DMS153 treated with DMSO at 0.1 percent for 48 hours (cell line): ENCODE measurements at regions not wholly inside any gene's neighbourhood (a gene's known extent, or its start where the extent isn't known, plus 50 kb on each side); places are given as distances from the start of the nearest gene placed in this dataset.
"Not testable (repeated sequence)": the region's sequence is repeated elsewhere in the genome, so short reads cannot be mapped to it uniquely, and the experiment has no call there.

Source experiments
- DNase-seq: peaks from one replicate; lab custom pipeline; 2025; ENCODE audit not compliant: unreplicated experiment; lab: John Stamatoyannopoulos, UW

GRCh38 chr16:29222008-29222407, 184.5 kb downstream of the NPIPB11 start:
- DNase-seq: not testable (repeated sequence)

- DNase-seq: not testable (repeated sequence)
Observed at GRCh38 chr16:29221281-29221955, 185.1 kb downstream of the NPIPB11 start.

GRCh38 chr16:29220647-29221191, 185.8 kb downstream of the NPIPB11 start:
- not testable (repeated sequence) for DNase-seq

DNA sequence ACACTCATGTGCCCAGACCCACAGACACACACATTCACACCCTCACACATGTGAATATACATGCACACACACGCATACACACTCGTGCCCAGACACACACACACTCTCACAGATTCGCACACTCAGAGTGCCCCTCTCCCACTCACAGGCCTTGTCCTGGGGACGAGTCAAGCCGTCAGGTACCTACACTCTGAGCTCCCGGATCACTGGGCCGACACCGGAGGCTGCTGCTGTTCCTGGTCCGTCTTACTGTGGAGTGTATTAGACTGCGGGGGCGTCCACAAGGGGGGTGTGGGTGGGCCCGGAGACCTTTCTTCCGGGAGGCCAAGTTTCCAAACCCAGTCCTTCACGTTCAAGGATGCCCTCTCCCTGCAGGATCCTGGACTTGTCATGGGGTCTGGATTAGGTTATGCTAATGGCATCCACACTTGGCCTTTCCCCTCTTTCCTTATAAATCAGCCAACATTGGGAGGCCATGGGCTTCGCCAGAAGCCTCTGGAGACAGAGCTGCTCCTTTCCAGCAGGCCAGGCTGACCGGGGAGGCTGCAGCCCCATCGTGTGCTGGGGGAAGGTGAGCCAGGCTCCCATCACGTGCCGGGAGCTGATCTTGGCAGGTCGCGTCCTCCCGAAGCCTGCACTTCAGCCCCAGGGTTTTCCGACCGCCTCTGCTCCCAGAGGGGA, 186.4 kb downstream of the NPIPB11 start:
- DNase-seq: not testable (repeated sequence)

DNA sequence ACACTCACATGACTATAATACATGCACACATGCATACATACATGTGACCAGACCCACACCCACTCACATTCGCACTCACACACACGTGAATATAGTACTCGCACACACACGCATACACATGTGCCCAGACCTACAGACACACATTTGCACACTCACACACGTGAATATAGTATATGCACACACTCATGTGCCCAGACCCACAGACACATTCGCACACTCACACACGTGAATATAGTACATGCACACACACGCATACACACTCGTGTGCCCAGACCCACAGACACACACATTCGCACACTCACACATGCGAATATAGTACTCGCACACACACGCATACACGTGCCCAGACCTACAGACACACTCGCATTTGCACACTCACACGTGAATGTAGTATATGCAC, 186.9 kb downstream of the NPIPB11 start:
- DNase-seq: not testable (repeated sequence)

DNA sequence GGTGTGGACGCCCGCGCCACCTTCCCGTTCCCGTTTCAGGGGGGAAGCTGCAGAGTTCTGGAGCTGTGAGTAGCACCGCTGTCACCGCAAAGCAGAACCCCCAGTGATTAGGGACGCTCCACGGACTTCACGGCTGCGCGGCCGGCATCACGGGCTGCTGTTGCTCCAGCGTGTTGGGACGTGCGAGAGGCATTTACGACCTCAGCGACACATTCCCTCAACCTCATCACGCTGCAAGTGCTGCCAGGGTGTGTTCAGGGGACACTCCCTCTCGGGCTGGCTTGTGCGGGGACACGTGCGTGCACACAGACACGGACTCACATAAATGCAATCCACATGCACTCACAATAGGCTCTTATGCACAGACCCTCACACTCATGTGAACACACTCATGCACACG, 187.9 kb downstream of the NPIPB11 start:
- DNase-seq: not testable (repeated sequence)

- not testable (repeated sequence) for DNase-seq
Observed at GRCh38 chr16:29218171-29218570, 188.3 kb downstream of the NPIPB11 start.

DNA sequence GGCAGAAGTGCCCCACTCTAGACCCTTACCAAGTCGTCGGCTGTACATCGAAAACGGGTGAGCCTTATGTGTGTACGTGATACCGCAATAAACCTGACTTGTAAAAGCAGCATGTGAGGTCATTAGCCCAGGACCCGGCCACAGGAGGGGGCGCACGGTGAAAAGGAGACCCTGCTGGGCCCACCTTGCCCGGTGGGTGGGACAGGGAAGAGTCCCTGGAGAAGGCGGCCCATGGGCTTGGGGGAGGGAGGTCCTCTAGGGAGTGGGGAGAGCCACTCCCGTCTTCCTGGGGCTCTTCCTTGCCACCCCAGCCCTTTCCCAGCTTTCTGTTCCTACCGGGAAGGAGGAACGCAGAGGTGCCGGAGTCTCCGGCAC, 188.8 kb downstream of the NPIPB11 start:
- DNase-seq: not testable (repeated sequence)

- not testable (repeated sequence) for DNase-seq
Observed at GRCh38 chr16:29217104-29217751, 189.3 kb downstream of the NPIPB11 start.

DNA sequence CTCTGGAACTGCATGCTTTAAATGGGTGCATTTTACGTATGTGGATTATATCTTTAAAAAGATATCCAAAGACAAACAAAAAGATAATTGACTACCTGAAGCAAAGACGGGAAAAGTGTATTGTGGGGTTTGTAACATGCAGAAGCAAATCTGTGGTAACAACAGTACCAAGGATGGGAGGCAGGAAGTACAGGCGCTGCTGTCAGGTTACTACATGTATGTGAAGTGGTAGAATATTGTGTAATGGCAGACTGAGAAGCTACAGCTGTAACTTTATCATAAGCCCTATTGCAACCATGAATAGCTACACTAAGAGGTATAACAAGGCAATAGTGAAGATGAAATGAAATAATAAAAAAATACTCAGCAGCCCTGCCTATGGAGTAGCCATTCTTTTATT, 192.7 kb downstream of the NPIPB11 start:
- DNase-seq: not testable (repeated sequence)

DNA sequence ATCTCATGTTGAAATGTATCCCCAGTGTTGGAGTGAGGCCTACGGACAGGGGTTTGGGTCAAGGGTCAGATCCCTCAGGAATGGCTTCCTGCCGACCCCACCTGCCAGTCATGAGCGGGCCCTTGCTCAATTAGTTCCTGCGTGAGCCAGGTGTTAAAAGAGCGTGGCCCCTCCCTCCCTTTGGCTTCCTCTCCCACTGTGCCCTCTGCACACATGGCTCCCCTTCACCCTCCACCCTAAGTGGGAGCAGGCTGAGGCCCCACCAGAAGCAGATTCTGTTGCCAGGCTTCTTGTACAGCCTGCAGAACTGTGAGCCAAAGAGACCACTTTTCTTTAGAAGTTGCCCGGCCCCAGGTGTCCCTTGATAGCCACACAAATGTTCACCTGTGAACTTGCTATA, 193.3 kb downstream of the NPIPB11 start:
- DNase-seq: not testable (repeated sequence)

GRCh38 chr16:29212084-29213027, 194.2 kb downstream of the NPIPB11 start:
- DNase-seq: not testable (repeated sequence)

GRCh38 chr16:29211456-29211855, 195.1 kb downstream of the NPIPB11 start:
- DNase-seq: not testable (repeated sequence)

GRCh38 chr16:29210299-29211150, 196.0 kb downstream of the NPIPB11 start:
- not testable (repeated sequence) for DNase-seq

GRCh38 chr16:29206120-29206519, 200.4 kb downstream of the NPIPB11 start:
- DNase-seq: not testable (repeated sequence)

GRCh38 chr16:29205151-29205550, 201.4 kb downstream of the NPIPB11 start:
- not testable (repeated sequence) for DNase-seq

- no peak for DNase-seq
Observed at GRCh38 chr16:29204806-29205135, 201.7 kb downstream of the NPIPB11 start.

DNA sequence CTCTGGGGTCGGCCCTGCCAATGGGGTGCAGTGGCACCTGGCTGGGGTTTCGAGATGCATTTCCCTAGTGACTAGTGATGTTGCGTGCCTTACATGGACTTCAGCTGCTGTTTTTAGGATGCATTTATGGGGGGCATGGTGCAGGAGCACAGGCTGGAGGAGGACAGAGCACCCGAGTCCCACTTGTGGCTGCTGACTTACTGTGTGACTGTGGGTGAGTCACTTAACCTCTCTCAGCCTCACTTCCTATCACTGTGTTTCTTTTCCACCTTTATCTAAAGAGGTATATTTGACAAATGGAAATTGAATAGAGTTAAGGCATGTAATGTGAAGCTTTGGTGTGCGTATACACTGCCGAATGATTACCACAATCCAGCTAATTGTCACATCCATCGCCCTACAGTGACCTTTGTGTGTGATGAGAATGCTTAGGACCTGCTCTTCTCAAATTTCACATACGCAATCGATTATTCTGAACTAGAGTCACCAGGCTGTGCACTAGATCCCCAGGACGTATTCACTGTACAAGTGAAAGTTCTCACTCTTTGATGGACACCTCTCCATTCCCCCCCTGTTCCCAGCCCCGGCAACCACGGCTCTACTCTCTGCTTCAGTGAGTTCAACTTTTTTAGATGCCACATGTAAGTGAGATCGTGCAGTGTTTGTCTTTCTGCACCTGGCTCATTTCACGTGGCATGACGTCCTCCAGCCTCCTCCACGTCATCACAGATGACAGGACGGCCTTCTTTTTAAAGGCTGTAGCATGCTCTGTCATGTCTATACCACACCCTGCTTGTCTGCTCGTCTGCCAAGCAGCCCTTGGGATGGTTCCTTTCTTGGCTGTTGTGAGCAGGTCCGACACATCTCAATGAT, 202.3 kb downstream of the NPIPB11 start:
- DNase-seq: not testable (repeated sequence)
